ENCODE measurements at regions not wholly inside any gene's neighbourhood (a gene's known extent, or its start where the extent isn't known, plus 50 kb on each side); places are given as distances from the start of the nearest gene placed in this dataset.

- POLR2A ChIA-PET (ENCODE audit: unreplicated experiment), result no interaction called here
- TF ChIP-seq EZH2 (IDR thresholded peaks at IDR 0.05; ENCODE audit: low read length, unreplicated experiment) (no peak), CTCF (conservative IDR thresholded peaks at IDR 0.05; ENCODE audit: low read depth, low read length) (no peak), EZH2phosphoT487 (IDR thresholded peaks at IDR 0.05; ENCODE audit: borderline replicate concordance, low read length) (no peak)
- H3K9me3 ChIP-seq (ENCODE audit: low read length), result no peaks in the 10 kb centered on the region
- no TSS peak for BruUV-seq (replicated peaks)
- DNase-seq (no peak), ATAC-seq (no peak)
- no peaks in the 10 kb centered on the region for H3K36me3 ChIP-seq (ENCODE audit: low read depth, low read length)
- CTCF ChIA-PET, result no interaction called here
- H3K79me2 ChIP-seq (ENCODE audit: low read length), result no peaks in the 10 kb centered on the region
- H3K9ac ChIP-seq (ENCODE audit: low read length), result no peak overlapping the region
- H3K4me3 ChIP-seq (ENCODE audit: low read length), result no peak overlapping the region
- no peak overlapping the region for H3K4me2 ChIP-seq (ENCODE audit: low read length)
- H3F3A ChIP-seq (ENCODE audit: low read length, unreplicated experiment), result no peaks in the 10 kb centered on the region
- no peaks in the 10 kb centered on the region for H3K4me1 ChIP-seq (ENCODE audit: insufficient read depth, low read length)
- H3K27ac ChIP-seq (ENCODE audit: low read length), result no peak overlapping the region
- no peaks in the 10 kb centered on the region for H4K20me1 ChIP-seq (ENCODE audit: low read length)
- H3K9me2 ChIP-seq (replicated peaks; ENCODE audit: low read length), result no peaks in the 10 kb centered on the region
- intact Hi-C loops (cut with micrococcal nuclease), result no loop called here
- H3K27me3 ChIP-seq (ENCODE audit: low read length), result peaks cover 34% of the 10 kb centered on the region
- no peak overlapping the region for H2AFZ ChIP-seq (ENCODE audit: low read length)
Measured at GRCh38 chr13:91112201-91112923, 235.1 kb upstream of the MIR17HG start.

- no TSS peak for BruUV-seq (replicated peaks)
- no peak for ATAC-seq
Measured at GRCh38 chr13:91112924-91113277, 234.6 kb upstream of the MIR17HG start.

More at GRCh38 chr13:91112924-91113277, 234.6 kb upstream of the MIR17HG start:
- Histone ChIP-seq H3K4me3 (ENCODE audit: low read length) (no peak overlapping the region), H3K9me2 (replicated peaks; ENCODE audit: low read length) (no peaks in the 10 kb centered on the region), H3K4me1 (ENCODE audit: insufficient read depth, low read length) (no peaks in the 10 kb centered on the region), H3K79me2 (ENCODE audit: low read length) (no peaks in the 10 kb centered on the region), H4K20me1 (ENCODE audit: low read length) (no peaks in the 10 kb centered on the region), H3K36me3 (ENCODE audit: low read depth, low read length) (no peaks in the 10 kb centered on the region), H2AFZ (ENCODE audit: low read length) (no peak overlapping the region), H3K9me3 (ENCODE audit: low read length) (no peaks in the 10 kb centered on the region), H3F3A (ENCODE audit: low read length, unreplicated experiment) (no peaks in the 10 kb centered on the region), H3K9ac (ENCODE audit: low read length) (no peak overlapping the region), H3K27me3 (ENCODE audit: low read length) (peaks cover 34% of the 10 kb centered on the region), H3K4me2 (ENCODE audit: low read length) (no peak overlapping the region), H3K27ac (ENCODE audit: low read length) (no peak overlapping the region)
- ChIA-PET POLR2A (ENCODE audit: unreplicated experiment) (no interaction called here), CTCF (no interaction called here)
- DNase-seq, result no peak
- TF ChIP-seq EZH2 (IDR thresholded peaks at IDR 0.05; ENCODE audit: low read length, unreplicated experiment) (no peak), EZH2phosphoT487 (IDR thresholded peaks at IDR 0.05; ENCODE audit: borderline replicate concordance, low read length) (no peak), CTCF (conservative IDR thresholded peaks at IDR 0.05; ENCODE audit: low read depth, low read length) (no peak)
- intact Hi-C loops (cut with micrococcal nuclease), result no loop called here
